Pancreas (tissue), 10 donors: ENCODE measurements at regions not wholly inside any gene's neighbourhood (a gene's known extent, or its start where the extent isn't known, plus 50 kb on each side); places are given as distances from the start of the nearest gene placed in this dataset.

Experiments used
- ATAC-seq, 4 donors: fragments of 200-7000 bp; cut with Tn5 transposase; one replicate each; pipeline versions ENCODE4 v1.8.0 to v1.9.1; 2020; ENCODE audit warnings: mild to moderate bottlenecking in 4 of 4, moderate library complexity in 4 of 4
- DNase-seq, 6 donors: peaks; one replicate each; pipeline ENCODE4 v3.0.0-alpha.2; 2020
- FAIRE-seq: peaks from 2 replicates; lab custom pipeline; 2012; peaks lifted over from hg19 to GRCh38; lab: Jason Lieb, UNC
- H3K27ac ChIP-seq, 4 donors: fragments of 200-600 bp; sonication (generic); 1 replicate in 3 of 4; 2 replicates in 1 of 4; pipeline versions ENCODE4 v1.5.0 to v1.8.0; 2020
- H3K27me3 ChIP-seq, 4 donors: fragments of 200-600 bp; one replicate each; pipeline ENCODE4 v1.8.0; 2021
- H3K36me3 ChIP-seq, 3 donors: fragments of 200-600 bp; sonication (generic) in 1 of 3; one replicate each; pipeline versions ENCODE4 v1.5.0 to v1.8.0; 2020 to 2021
- H3K4me1 ChIP-seq, 3 donors: fragments of 200-600 bp; one replicate each; pipeline ENCODE4 v1.8.0; 2021
- H3K4me3 ChIP-seq, 4 donors: fragments of 200-600 bp; sonication (generic) in 2 of 4; one replicate each; pipeline versions ENCODE4 v1.5.0 to v1.8.0; 2020 to 2021
- H3K9me3 ChIP-seq, 4 donors: fragments of 200-600 bp; one replicate each; pipeline ENCODE4 v1.8.0; 2021
- CTCF ChIP-seq, 4 donors: fragments of 200-600 bp; sonication (generic) in 3 of 4; IDR thresholded peaks; one replicate each; pipeline versions ENCODE4 v1.5.0 to v1.8.0; 2021; ENCODE audit warnings: antibody characterized with exemption in 4 of 4
- WGBS, 2 donors: extraction: QIAGEN DNeasy Blood & Tissue Kit; methylation state at CpG; one replicate each; pipeline ENCODE4 v1.1.7; 2013; 5-methylcytosine and 5-hydroxymethylcytosine counted together
- intact Hi-C, 3 donors: fragments of 100-400 bp; cut with DNase I; formaldehyde crosslinking; loops; one replicate each; pipeline versions ENCODE4 v1.11.1 to v1.14.2; 2022
- donor health status: healthy with polysubstance abuse.
- donor health status: DM: no; HTN: no; CAD: no; lungs with moderate emphysema.
- donor health status: DM: no; HTN: no; CAD: no.
- donor health status: control.
- donor health status: control.
- donor health status: Bipolar disorder and iron deficiency.
- donor health status: DM: yes; HTN: yes; CAD: no.
- donor health status: DM: no; HTN: no; CAD: no.
- donor health status: DM: no; HTN: no; CAD: no.
- donor health status: DM: yes; HTN: yes; CAD: no.

- no peak for DNase-seq
- WGBS, 2 donors: 48 to 57% methylated on average over 4 of the region's 4 CpGs
- FAIRE-seq: no peak
- ATAC-seq: peak in 2 of 4 donors; percentile 40 to 73
- no peaks in the 10 kb centered on the region for H3K4me1 ChIP-seq
- TF ChIP-seq CTCF (IDR thresholded peaks at IDR 0.05): no peak
- no peak overlapping the region for H3K27ac ChIP-seq
- no peak overlapping the region for H3K4me3 ChIP-seq
- H3K9me3 ChIP-seq: no peaks in the 10 kb centered on the region
- no peaks in the 10 kb centered on the region for H3K36me3 ChIP-seq
- no peaks in the 10 kb centered on the region for H3K27me3 ChIP-seq
- intact Hi-C loops: no loop called here
These were observed 331.1 kb downstream of the GPAT3 start for GRCh38 chr4:83866834-83867621.

GRCh38 chr4:83865417-83866150, 329.7 kb downstream of the GPAT3 start:
- intact Hi-C loops: no loop called here
- 57 to 70% methylated on average over 6 of the region's 6 CpGs for WGBS, 2 donors
- ATAC-seq (no peak), FAIRE-seq (no peak), DNase-seq (no peak)
- Histone ChIP-seq H3K9me3 (no peaks in the 10 kb centered on the region), H3K27me3 (no peaks in the 10 kb centered on the region), H3K4me1 (no peaks in the 10 kb centered on the region), H3K27ac (no peak overlapping the region), H3K36me3 (no peaks in the 10 kb centered on the region), H3K4me3 (no peak overlapping the region)
- no peak for TF ChIP-seq CTCF (IDR thresholded peaks at IDR 0.05)

- intact Hi-C loops: no loop called here
- no peaks in the 10 kb centered on the region for H3K4me1 ChIP-seq
- 52 to 67% methylated on average over 4 of the region's 4 CpGs for WGBS, 2 donors
- H3K27me3 ChIP-seq: no peaks in the 10 kb centered on the region
- DNase-seq (no peak), ATAC-seq (no peak), FAIRE-seq (no peak)
- no peaks in the 10 kb centered on the region for H3K36me3 ChIP-seq
- no peak overlapping the region for H3K27ac ChIP-seq
- H3K4me3 ChIP-seq: no peak overlapping the region
- H3K9me3 ChIP-seq: no peaks in the 10 kb centered on the region
- TF ChIP-seq CTCF (IDR thresholded peaks at IDR 0.05): no peak
These were observed 328.3 kb downstream of the GPAT3 start for GRCh38 chr4:83864097-83864817.

- FAIRE-seq (no peak), DNase-seq (no peak), ATAC-seq (no peak)
- 68 to 71% methylated on average over 10 of the region's 10 CpGs for WGBS, 2 donors
- intact Hi-C loops: no loop called here
- Histone ChIP-seq H3K27ac (no peak overlapping the region), H3K4me3 (no peak overlapping the region), H3K27me3 (no peaks in the 10 kb centered on the region), H3K36me3 (no peaks in the 10 kb centered on the region), H3K4me1 (no peaks in the 10 kb centered on the region), H3K9me3 (no peaks in the 10 kb centered on the region)
- no peak for TF ChIP-seq CTCF (IDR thresholded peaks at IDR 0.05)
These were observed 326.6 kb downstream of the GPAT3 start for GRCh38 chr4:83862471-83862870.
